Activated CD8-positive, alpha-beta memory T cell treated with anti-CD3 and anti-CD28 coated beads, Interleukin-2, amount 10 ng/mL, durations not matched to agents 7 days and 5 days (primary cell): ENCODE measurements at regions not wholly inside any gene's neighbourhood (a gene's known extent, or its start where the extent isn't known, plus 50 kb on each side); places are given as distances from the start of the nearest gene placed in this dataset.

Source experiments
- ATAC-seq: fragments of 150-1000 bp; cut with Tn5 transposase; one replicate; pipeline ENCODE4 v1.10.0; 2021; ENCODE audit warnings: moderate library complexity
- CTCF ChIA-PET: fragments of 350-600 bp; sonication (Branson Sonifier 250); formaldehyde crosslinking; loops from one replicate; lab custom pipeline; 2021; ENCODE audit warnings: antibody characterized with exemption; lab: Charles Lee
- DNase-seq: peaks from one replicate; pipeline ENCODE4 v3.0.0-alpha.2; 2020
- H3K27ac Mint-ChIP-seq: one replicate; pipeline ENCODE4 v1.8.0; 2021; ENCODE audit warnings: mild to moderate bottlenecking, mixed read lengths
- H3K27me3 Mint-ChIP-seq: one replicate; pipeline ENCODE4 v1.8.0; 2021; ENCODE audit warnings: mixed read lengths
- H3K36me3 Mint-ChIP-seq: one replicate; pipeline ENCODE4 v1.8.0; 2021; ENCODE audit warnings: mild to moderate bottlenecking, mixed read lengths
- H3K4me1 Mint-ChIP-seq: one replicate; pipeline ENCODE4 v1.8.0; 2021; ENCODE audit warnings: mixed read lengths
- H3K4me3 Mint-ChIP-seq: one replicate; pipeline ENCODE4 v1.8.0; 2021; ENCODE audit warnings: mild to moderate bottlenecking, moderate library complexity, mixed read lengths
- H3K9me3 Mint-ChIP-seq: one replicate; pipeline ENCODE4 v1.8.0; 2022; ENCODE audit warnings: low read depth, mixed read lengths

DNA sequence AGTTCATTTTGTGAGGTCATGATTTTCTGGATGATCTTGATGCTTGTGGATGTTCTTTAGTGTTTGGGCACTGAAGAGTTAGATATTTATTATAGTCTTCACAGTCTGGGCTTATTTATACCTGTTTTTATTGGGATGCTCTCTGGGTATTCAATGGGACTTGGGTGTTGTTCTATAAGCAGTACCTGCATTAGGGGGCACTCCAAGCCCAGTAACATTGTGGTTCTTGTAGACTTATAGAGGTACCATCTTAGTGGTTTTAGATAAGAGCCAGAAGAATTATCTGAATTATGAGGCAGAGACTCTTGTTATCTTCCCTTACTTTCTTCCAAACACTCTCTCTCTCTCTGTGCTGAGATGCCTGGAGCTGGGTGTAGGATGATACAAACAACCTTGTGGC, 470.0 kb downstream of the PIK3C3 start:
- Mint-ChIP-seq H3K4me1 (no peaks in the 10 kb centered on the region), H3K27me3 (no peaks in the 10 kb centered on the region), H3K9me3 (no peaks in the 10 kb centered on the region), H3K4me3 (no peak overlapping the region), H3K36me3 (no peaks in the 10 kb centered on the region), H3K27ac (no peak overlapping the region)
- CTCF ChIA-PET, result no interaction called here
- ATAC-seq, result no peak
- DNase-seq, result no peak

DNA sequence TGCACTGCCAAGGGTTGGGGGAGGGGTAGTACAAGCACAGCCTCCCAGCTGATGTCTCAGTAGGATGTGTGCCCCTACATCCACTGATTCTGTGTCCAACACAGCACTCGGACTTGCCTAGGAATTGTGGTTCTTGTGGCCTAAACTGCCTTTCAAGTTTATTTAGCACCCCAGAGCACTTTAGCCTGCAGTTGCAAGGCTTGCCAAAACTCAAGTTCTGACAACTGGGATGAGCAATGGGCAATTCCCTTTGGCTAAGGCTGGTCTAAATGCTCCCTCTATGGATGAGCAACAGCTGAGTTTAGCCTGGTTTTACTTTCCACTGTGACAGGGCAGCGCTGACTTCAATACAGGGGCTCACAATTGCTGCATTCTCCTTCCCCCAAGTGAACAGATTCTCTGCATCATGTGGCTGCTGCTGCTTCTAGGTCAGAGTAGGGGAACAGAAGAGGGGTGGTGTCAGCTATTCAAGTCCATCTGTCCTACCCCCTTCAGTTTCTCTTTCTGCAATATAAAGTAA, 471.5 kb downstream of the PIK3C3 start:
- Mint-ChIP-seq H3K9me3 (no peaks in the 10 kb centered on the region), H3K27ac (no peak overlapping the region), H3K4me1 (no peaks in the 10 kb centered on the region), H3K36me3 (no peaks in the 10 kb centered on the region), H3K4me3 (no peak overlapping the region), H3K27me3 (no peaks in the 10 kb centered on the region)
- DNase-seq (no peak), ATAC-seq (no peak)
- CTCF ChIA-PET, result no interaction called here

DNA sequence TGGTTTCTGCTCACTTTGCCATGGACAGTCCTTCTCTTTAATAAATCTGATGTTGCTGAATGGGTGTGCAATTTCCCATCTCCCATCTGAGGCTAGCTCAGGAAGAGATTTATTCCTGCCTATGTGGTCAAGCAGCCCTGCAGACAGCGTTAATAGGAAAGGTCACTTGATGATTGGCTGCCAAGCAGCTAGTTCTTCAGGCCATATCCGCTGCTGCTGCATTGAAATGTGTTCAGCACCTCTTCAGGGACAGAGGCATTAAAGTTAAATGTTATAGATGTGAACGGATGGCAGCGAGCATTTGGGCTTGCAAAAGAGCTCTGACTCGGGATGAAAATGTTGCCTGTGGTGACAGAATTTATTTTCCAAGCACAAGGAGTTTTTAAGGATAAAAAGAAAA, 474.2 kb downstream of the PIK3C3 start:
- Mint-ChIP-seq H3K27me3 (no peaks in the 10 kb centered on the region), H3K4me1 (no peaks in the 10 kb centered on the region), H3K27ac (no peak overlapping the region), H3K4me3 (no peak overlapping the region), H3K36me3 (no peaks in the 10 kb centered on the region), H3K9me3 (no peaks in the 10 kb centered on the region)
- no peak for DNase-seq
- ATAC-seq, result no peak
- CTCF ChIA-PET, result no interaction called here

DNA sequence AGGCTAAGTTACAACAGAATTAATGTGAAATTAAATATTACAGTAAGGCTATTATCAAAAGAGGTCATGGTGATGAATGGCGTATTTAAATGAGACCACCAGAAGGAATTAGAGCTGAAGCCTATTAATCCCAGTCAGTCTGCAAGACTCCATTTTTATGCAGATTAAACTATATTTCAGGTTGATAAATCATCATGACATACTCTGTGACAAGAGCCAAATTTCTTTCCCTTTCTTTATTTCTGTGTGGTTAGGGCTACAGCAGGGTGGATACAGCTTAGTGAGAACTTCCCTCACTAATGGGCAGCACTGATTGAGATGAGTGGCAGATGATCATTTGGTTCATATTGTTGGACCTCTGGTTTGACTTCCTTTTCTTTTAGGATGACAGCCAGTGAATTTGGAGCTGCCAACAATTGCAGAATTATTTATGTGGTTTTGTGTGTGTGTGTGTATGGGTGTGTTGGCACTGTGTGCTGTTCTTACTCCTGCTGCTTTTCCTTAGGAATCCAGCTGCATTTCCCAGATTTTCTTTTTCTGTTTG, 481.3 kb downstream of the PIK3C3 start:
- CTCF ChIA-PET, result no interaction called here
- no peak overlapping the region for H3K4me3 Mint-ChIP-seq
- no peaks in the 10 kb centered on the region for H3K4me1 Mint-ChIP-seq
- ATAC-seq (no peak), DNase-seq (no peak)
- no peaks in the 10 kb centered on the region for H3K27me3 Mint-ChIP-seq
- H3K9me3 Mint-ChIP-seq, result no peaks in the 10 kb centered on the region
- no peaks in the 10 kb centered on the region for H3K36me3 Mint-ChIP-seq
- no peak overlapping the region for H3K27ac Mint-ChIP-seq

GRCh38 chr18:42437001-42437400, 482.0 kb downstream of the PIK3C3 start:
- Mint-ChIP-seq H3K4me1 (no peaks in the 10 kb centered on the region), H3K4me3 (no peak overlapping the region), H3K36me3 (no peaks in the 10 kb centered on the region), H3K27me3 (no peaks in the 10 kb centered on the region), H3K9me3 (no peaks in the 10 kb centered on the region), H3K27ac (no peak overlapping the region)
- no peak for DNase-seq
- CTCF ChIA-PET, result no interaction called here
- ATAC-seq, result no peak

GRCh38 chr18:42437646-42438045, 482.6 kb downstream of the PIK3C3 start:
- no peaks in the 10 kb centered on the region for H3K27me3 Mint-ChIP-seq
- CTCF ChIA-PET, result no interaction called here
- no peaks in the 10 kb centered on the region for H3K4me1 Mint-ChIP-seq
- H3K36me3 Mint-ChIP-seq, result no peaks in the 10 kb centered on the region
- no peak for ATAC-seq
- H3K4me3 Mint-ChIP-seq, result no peak overlapping the region
- H3K27ac Mint-ChIP-seq, result no peak overlapping the region
- no peak for DNase-seq
- H3K9me3 Mint-ChIP-seq, result peaks cover 2% of the 10 kb centered on the region

- H3K4me3 Mint-ChIP-seq, result no peak overlapping the region
- ATAC-seq (no peak), DNase-seq (no peak)
- no peaks in the 10 kb centered on the region for H3K36me3 Mint-ChIP-seq
- peaks cover 12% of the 10 kb centered on the region for H3K9me3 Mint-ChIP-seq
- H3K4me1 Mint-ChIP-seq, result no peaks in the 10 kb centered on the region
- H3K27ac Mint-ChIP-seq, result no peak overlapping the region
- CTCF ChIA-PET, result no interaction called here
- no peaks in the 10 kb centered on the region for H3K27me3 Mint-ChIP-seq
Observed at GRCh38 chr18:42442656-42443055, 487.6 kb downstream of the PIK3C3 start.

GRCh38 chr18:42444349-42444748, 489.3 kb downstream of the PIK3C3 start:
- H3K36me3 Mint-ChIP-seq, result no peaks in the 10 kb centered on the region
- peaks cover 16% of the 10 kb centered on the region for H3K9me3 Mint-ChIP-seq
- H3K4me1 Mint-ChIP-seq, result no peaks in the 10 kb centered on the region
- no peak overlapping the region for H3K27ac Mint-ChIP-seq
- DNase-seq (no peak), ATAC-seq (no peak)
- no peaks in the 10 kb centered on the region for H3K27me3 Mint-ChIP-seq
- CTCF ChIA-PET, result no interaction called here
- H3K4me3 Mint-ChIP-seq, result no peak overlapping the region

DNA sequence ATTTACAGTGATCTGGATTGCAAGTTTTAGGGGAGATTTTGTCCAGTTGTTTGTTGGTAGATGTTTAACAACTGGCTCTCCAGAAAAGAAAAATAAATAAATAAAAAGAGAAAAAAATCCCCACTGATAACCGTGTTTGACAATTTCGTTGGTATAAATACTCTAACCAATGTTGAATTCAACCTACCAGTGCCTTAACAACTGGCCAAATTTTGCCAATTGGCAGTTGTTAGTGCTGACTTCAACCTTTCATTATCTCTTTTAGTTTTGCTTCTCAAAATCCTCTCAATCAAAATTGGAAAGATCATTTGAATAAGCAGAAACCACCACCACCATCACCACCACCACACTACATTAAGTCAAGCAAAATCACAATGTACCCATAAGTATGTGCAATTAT, 490.3 kb downstream of the PIK3C3 start:
- no peaks in the 10 kb centered on the region for H3K27me3 Mint-ChIP-seq
- ATAC-seq, result no peak
- peaks cover 16% of the 10 kb centered on the region for H3K9me3 Mint-ChIP-seq
- no peak overlapping the region for H3K27ac Mint-ChIP-seq
- CTCF ChIA-PET, result no interaction called here
- no peaks in the 10 kb centered on the region for H3K4me1 Mint-ChIP-seq
- H3K4me3 Mint-ChIP-seq, result no peak overlapping the region
- no peak for DNase-seq
- no peaks in the 10 kb centered on the region for H3K36me3 Mint-ChIP-seq

DNA sequence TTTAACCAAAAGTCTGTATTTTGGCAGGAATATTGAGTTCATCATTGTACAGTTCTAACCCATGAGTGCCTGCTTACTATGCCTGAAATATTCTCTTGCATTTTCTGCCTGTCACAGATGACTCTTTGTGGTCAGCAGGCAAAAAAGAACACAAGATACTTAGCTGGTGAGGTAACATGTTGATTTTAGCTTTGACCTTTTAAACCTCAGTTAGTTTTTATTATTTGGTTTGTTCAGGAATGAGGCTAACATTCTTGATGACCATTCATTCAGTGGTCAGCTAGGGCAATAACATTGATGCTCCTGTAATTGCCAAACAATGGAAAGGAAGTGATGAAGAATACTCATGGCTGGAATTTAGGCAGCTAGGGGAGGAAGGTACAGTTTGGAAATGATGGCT, 491.2 kb downstream of the PIK3C3 start:
- no peak overlapping the region for H3K4me3 Mint-ChIP-seq
- ATAC-seq, result no peak

GRCh38 chr18:42447688-42448087, 492.7 kb downstream of the PIK3C3 start:
- DNase-seq, result no peak
- Mint-ChIP-seq H3K4me1 (no peaks in the 10 kb centered on the region), H3K9me3 (peaks cover 14% of the 10 kb centered on the region), H3K27ac (no peak overlapping the region), H3K27me3 (no peaks in the 10 kb centered on the region), H3K36me3 (no peaks in the 10 kb centered on the region), H3K4me3 (no peak overlapping the region)
- no peak for ATAC-seq
- CTCF ChIA-PET, result no interaction called here

More for the DNA sequence above, 491.2 kb downstream of the PIK3C3 start:
- DNase-seq, result no peak
- no peak overlapping the region for H3K27ac Mint-ChIP-seq
- H3K4me1 Mint-ChIP-seq, result no peaks in the 10 kb centered on the region
- no peaks in the 10 kb centered on the region for H3K27me3 Mint-ChIP-seq
- no peaks in the 10 kb centered on the region for H3K36me3 Mint-ChIP-seq
- peaks cover 16% of the 10 kb centered on the region for H3K9me3 Mint-ChIP-seq
- CTCF ChIA-PET, result no interaction called here

GRCh38 chr18:42458226-42458625, 503.2 kb downstream of the PIK3C3 start:
- no peak overlapping the region for H3K4me3 Mint-ChIP-seq
- no peaks in the 10 kb centered on the region for H3K36me3 Mint-ChIP-seq
- H3K4me1 Mint-ChIP-seq, result no peaks in the 10 kb centered on the region
- CTCF ChIA-PET, result no interaction called here
- H3K27me3 Mint-ChIP-seq, result no peaks in the 10 kb centered on the region
- DNase-seq (no peak), ATAC-seq (no peak)
- H3K27ac Mint-ChIP-seq, result no peak overlapping the region
- no peaks in the 10 kb centered on the region for H3K9me3 Mint-ChIP-seq

- no peak for ATAC-seq
- no peaks in the 10 kb centered on the region for H3K4me1 Mint-ChIP-seq
- DNase-seq, result no peak
- no peak overlapping the region for H3K4me3 Mint-ChIP-seq
- H3K9me3 Mint-ChIP-seq, result no peaks in the 10 kb centered on the region
- CTCF ChIA-PET, result no interaction called here
- H3K27ac Mint-ChIP-seq, result no peak overlapping the region
- H3K36me3 Mint-ChIP-seq, result no peaks in the 10 kb centered on the region
- no peaks in the 10 kb centered on the region for H3K27me3 Mint-ChIP-seq
Observed at GRCh38 chr18:42459873-42460272, 504.8 kb downstream of the PIK3C3 start.

- no peak overlapping the region for H3K27ac Mint-ChIP-seq
- CTCF ChIA-PET, result no interaction called here
- H3K27me3 Mint-ChIP-seq, result no peaks in the 10 kb centered on the region
- no peaks in the 10 kb centered on the region for H3K36me3 Mint-ChIP-seq
- no peaks in the 10 kb centered on the region for H3K4me1 Mint-ChIP-seq
- H3K9me3 Mint-ChIP-seq, result peaks cover 2% of the 10 kb centered on the region
- no peak overlapping the region for H3K4me3 Mint-ChIP-seq
- no peak for ATAC-seq
- DNase-seq, result no peak
Observed at GRCh38 chr18:42471885-42472284, 516.9 kb downstream of the PIK3C3 start.

GRCh38 chr18:42473611-42474010, 518.6 kb downstream of the PIK3C3 start:
- DNase-seq (no peak), ATAC-seq (no peak)
- no peaks in the 10 kb centered on the region for H3K27me3 Mint-ChIP-seq
- H3K36me3 Mint-ChIP-seq, result no peaks in the 10 kb centered on the region
- H3K27ac Mint-ChIP-seq, result no peak overlapping the region
- CTCF ChIA-PET, result no interaction called here
- H3K4me3 Mint-ChIP-seq, result no peak overlapping the region
- H3K4me1 Mint-ChIP-seq, result no peaks in the 10 kb centered on the region
- H3K9me3 Mint-ChIP-seq, result peaks cover 2% of the 10 kb centered on the region
